ENCODE measurements at regions not wholly inside any gene's neighbourhood (a gene's known extent, or its start where the extent isn't known, plus 50 kb on each side); places are given as distances from the start of the nearest gene placed in this dataset.

- Histone ChIP-seq H2BK12ac (ENCODE audit: low read depth, low read length) (no peak overlapping the region), H3K27ac (ENCODE audit: low read depth, low read length) (no peak overlapping the region), H2BK15ac (ENCODE audit: low read length) (no peak overlapping the region), H3K23me2 (ENCODE audit: low read depth, low read length) (peaks cover 2% of the 10 kb centered on the region; the same call in 1 of the 2 replicates), H3K4me1 (replicated peaks in 1 of 4; ENCODE audit: control insufficient read depth in 3 of 4, insufficient read depth in 4 of 4, low read length in 3 of 4) (no peaks in the 10 kb centered on the region), H3K9me3 (ENCODE audit: insufficient read depth in 2 of 2, low read depth in 1 of 2, low read length in 1 of 2) (no peaks in the 10 kb centered on the region), H3K18ac (ENCODE audit: extremely low read depth, low read length) (no peak overlapping the region), H4K5ac (ENCODE audit: insufficient read length, low read depth, low read length) (no peak overlapping the region), H2AK5ac (ENCODE audit: low read depth, low read length) (no peak overlapping the region), H2BK20ac (ENCODE audit: low read length) (no peak overlapping the region), H4K20me1 (replicated peaks in 1 of 2; ENCODE audit: control insufficient read depth in 1 of 2, insufficient read depth in 2 of 2, low read length in 2 of 2) (no peaks in the 10 kb centered on the region), H2BK5ac (ENCODE audit: low read depth, low read length) (no peak overlapping the region), H2BK120ac (replicated peaks; ENCODE audit: low read depth, low read length) (no peak overlapping the region), H3K14ac (ENCODE audit: insufficient read length) (no peak overlapping the region), H2AFZ (ENCODE audit: low read length) (no peak overlapping the region), H3K4me2 (ENCODE audit: insufficient read depth in 1 of 2, low read depth in 2 of 2, low read length in 2 of 2) (no peak overlapping the region), H3K4ac (replicated peaks; ENCODE audit: insufficient read length, low read depth, low read length) (no peak overlapping the region), H3K23ac (ENCODE audit: insufficient read length) (no peak overlapping the region), H4K8ac (ENCODE audit: extremely low read depth, insufficient read depth, low read length) (no peak overlapping the region), H3K79me2 (ENCODE audit: control insufficient read depth in 1 of 2, insufficient read depth in 2 of 2, low read length in 2 of 2) (no peaks in the 10 kb centered on the region), H3K27me3 (replicated peaks in 1 of 4; ENCODE audit: control insufficient read depth in 3 of 4, extremely low read depth in 1 of 4, insufficient read depth in 3 of 4, low read length in 3 of 4) (no peaks in the 10 kb centered on the region), H3K9ac (replicated peaks in 1 of 4; ENCODE audit: extremely low read depth in 1 of 4, low read depth in 3 of 4, low read length in 3 of 4) (no peak overlapping the region), H3K56ac (replicated peaks; ENCODE audit: insufficient read length, low read depth, low read length) (peak overlapping the region; percentile 27), H3K36me3 (ENCODE audit: control insufficient read depth in 2 of 4, insufficient read depth in 4 of 4, low read length in 3 of 4) (no peaks in the 10 kb centered on the region), H3K4me3 (ENCODE audit: extremely low read depth in 1 of 4, insufficient read depth in 2 of 4, low read depth in 3 of 4, low read length in 4 of 4) (no peak overlapping the region), H4K91ac (replicated peaks; ENCODE audit: insufficient read length, low read length) (no peak overlapping the region), H3K79me1 (ENCODE audit: low read depth, low read length) (no peaks in the 10 kb centered on the region)
- ChIA-PET POLR2A (ENCODE audit: partially characterized antibody) (no interaction called here), CTCF (ENCODE audit: partially characterized antibody) (interaction anchor here (0.6 to 6.2 kb wide), 3 partner anchors 12 to 72 kb away, joined by 3 to 36 read pairs (median 3); no protein-coding TSS in a partner anchor)
- TF ChIP-seq ATF3 (IDR thresholded peaks at IDR 0.05; ENCODE audit: insufficient read depth, low read depth, low read length) = no peak
- no peak for TF ChIP-seq USF2 (IDR thresholded peaks at IDR 0.05; ENCODE audit: low read length)
- TF ChIP-seq POLR2A (IDR thresholded peaks at IDR 0.05; ENCODE audit: control extremely low read depth in 1 of 2, low read depth in 2 of 2, low read length in 2 of 2) = no peak
- TF ChIP-seq GABPA (IDR thresholded peaks at IDR 0.05; ENCODE audit: borderline replicate concordance, insufficient read depth, low read length) = no peak
- no peak for TF ChIP-seq KDM5A (IDR thresholded peaks at IDR 0.05; ENCODE audit: low read length)
- TF ChIP-seq CREB1 (IDR thresholded peaks at IDR 0.05) = no peak
- no peak for TF ChIP-seq SRF (IDR thresholded peaks at IDR 0.05; ENCODE audit: low read depth, low read length)
- no peak for TF ChIP-seq CBX8 (IDR thresholded peaks at IDR 0.05; ENCODE audit: borderline replicate concordance, low read depth, low read length)
- no peak for TF ChIP-seq TBP (IDR thresholded peaks at IDR 0.05; ENCODE audit: low read depth, low read length)
- no peak for TF ChIP-seq SUZ12 (IDR thresholded peaks at IDR 0.05; ENCODE audit: low read length)
- no peak for TF ChIP-seq MAFK (IDR thresholded peaks at IDR 0.05; ENCODE audit: low read depth, low read length)
- no peak for TF ChIP-seq TCF12 (IDR thresholded peaks at IDR 0.05; ENCODE audit: low read depth, low read length)
- WGBS, 2 experiments (ENCODE audit: extremely low coverage in 1 of 2, insufficient coverage in 1 of 2, insufficient read length in 1 of 2, insufficient replicate concordance in 2 of 2, low coverage in 1 of 2, low lambda C conversion rate in 2 of 2, missing lambda C conversion rate in 1 of 2) = 63 to 100% methylated on average over 1 to 3 of the region's 3 CpGs
- DNase-seq (ENCODE audit: low read depth in 1 of 2, low spot score in 2 of 2) (no peak), FAIRE-seq (no peak)
Observed at GRCh38 chr4:111957116-111957515, 188.1 kb upstream of the FAM241A start.
